Loucy (cell line): ENCODE measurements at regions not wholly inside any gene's neighbourhood (a gene's known extent, or its start where the extent isn't known, plus 50 kb on each side); places are given as distances from the start of the nearest gene placed in this dataset.

Source experiments
- EZH2phosphoT487 ChIP-seq: fragments of 200-600 bp; IDR thresholded peaks from 2 replicates; pipeline ENCODE4 v1.6.1; 2018; ENCODE audit warnings: antibody characterized with exemption, mild to moderate bottlenecking, moderate library complexity, borderline replicate concordance
- TF ChIP-seq, protein P1 (sequence below): fragments of 200-600 bp; sonication (generic); conservative IDR thresholded peaks from 2 replicates; pipeline ENCODE4 v1.5.1; 2014; ENCODE audit warnings: mild to moderate bottlenecking, antibody characterized with exemption, low read length

DNA sequence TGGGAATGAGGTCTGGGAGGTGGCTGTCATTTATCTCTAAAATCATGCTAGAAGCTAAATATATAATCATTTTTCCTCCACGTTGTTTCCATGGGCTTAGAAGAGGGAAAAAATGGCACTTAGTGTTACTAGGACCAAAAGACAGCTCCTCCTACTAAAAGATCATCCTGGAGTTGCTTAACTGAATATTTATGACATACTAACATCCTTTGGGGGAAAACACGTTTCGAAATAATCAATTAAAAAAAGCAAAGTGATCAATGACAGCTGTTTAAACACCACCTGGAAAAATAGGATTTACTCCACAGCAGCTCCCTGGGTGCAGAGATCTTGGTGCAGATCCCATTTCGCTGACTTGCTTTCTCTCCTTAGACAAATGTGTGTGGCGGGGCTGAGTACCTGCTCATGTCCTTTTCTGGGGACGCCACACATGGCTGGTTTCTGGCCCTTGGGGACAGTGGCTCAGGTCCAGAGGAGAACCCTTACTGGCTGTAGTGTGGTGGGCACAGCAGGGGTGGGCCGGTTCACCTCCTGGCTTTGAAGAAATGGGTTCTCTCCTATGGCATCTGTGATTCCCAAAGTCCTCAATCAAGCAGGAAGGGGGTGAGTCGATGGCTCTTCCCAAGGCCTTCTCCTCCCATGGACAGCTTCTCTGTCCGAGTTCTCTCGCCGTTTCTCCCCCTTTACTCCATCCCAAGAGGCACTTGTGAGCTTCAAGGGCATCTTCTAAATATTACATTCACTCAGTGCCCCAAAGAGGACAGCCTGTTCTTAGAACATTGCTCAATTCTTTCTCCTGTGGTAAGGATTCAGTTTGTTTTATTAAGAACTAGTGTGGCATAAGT is 156.4 kb upstream of the KLF14 start:
- TF ChIP-seq, protein P1, sequence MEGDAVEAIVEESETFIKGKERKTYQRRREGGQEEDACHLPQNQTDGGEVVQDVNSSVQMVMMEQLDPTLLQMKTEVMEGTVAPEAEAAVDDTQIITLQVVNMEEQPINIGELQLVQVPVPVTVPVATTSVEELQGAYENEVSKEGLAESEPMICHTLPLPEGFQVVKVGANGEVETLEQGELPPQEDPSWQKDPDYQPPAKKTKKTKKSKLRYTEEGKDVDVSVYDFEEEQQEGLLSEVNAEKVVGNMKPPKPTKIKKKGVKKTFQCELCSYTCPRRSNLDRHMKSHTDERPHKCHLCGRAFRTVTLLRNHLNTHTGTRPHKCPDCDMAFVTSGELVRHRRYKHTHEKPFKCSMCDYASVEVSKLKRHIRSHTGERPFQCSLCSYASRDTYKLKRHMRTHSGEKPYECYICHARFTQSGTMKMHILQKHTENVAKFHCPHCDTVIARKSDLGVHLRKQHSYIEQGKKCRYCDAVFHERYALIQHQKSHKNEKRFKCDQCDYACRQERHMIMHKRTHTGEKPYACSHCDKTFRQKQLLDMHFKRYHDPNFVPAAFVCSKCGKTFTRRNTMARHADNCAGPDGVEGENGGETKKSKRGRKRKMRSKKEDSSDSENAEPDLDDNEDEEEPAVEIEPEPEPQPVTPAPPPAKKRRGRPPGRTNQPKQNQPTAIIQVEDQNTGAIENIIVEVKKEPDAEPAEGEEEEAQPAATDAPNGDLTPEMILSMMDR = no peak
- TF ChIP-seq EZH2phosphoT487 = no peak
